PC-9 (cell line): ENCODE measurements at regions not wholly inside any gene's neighbourhood (a gene's known extent, or its start where the extent isn't known, plus 50 kb on each side); places are given as distances from the start of the nearest gene placed in this dataset.

Experiments
- CTCF ChIP-seq: fragments of 200-600 bp; sonication (generic); conservative IDR thresholded peaks from 2 replicates; pipeline ENCODE4 v1.6.1; 2017; ENCODE audit warnings: mixed run types, antibody characterized with exemption, mild to moderate bottlenecking, moderate library complexity
- EZH2 ChIP-seq: fragments of 200-600 bp; sonication (generic); IDR thresholded peaks from 2 replicates; pipeline ENCODE4 v1.8.0; 2017; ENCODE audit warnings: antibody characterized with exemption, low read depth

GRCh38 chr20:56778765-56779195 lies 149.7 kb downstream of the TFAP2C start:
- TF ChIP-seq CTCF (no peak), EZH2 (no peak)
